ENCODE measurements at regions not wholly inside any gene's neighbourhood (a gene's known extent, or its start where the extent isn't known, plus 50 kb on each side); places are given as distances from the start of the nearest gene placed in this dataset.

GRCh38 chr10:55470840-55471239 is 669.8 kb upstream of the PCDH15 start:
- ATAC-seq (ENCODE audit: low FRiP score), result no peak
- DNase-seq (ENCODE audit: low spot score), result no peak
- TF ChIP-seq CTCF (IDR thresholded peaks at IDR 0.05), result no peak

DNA sequence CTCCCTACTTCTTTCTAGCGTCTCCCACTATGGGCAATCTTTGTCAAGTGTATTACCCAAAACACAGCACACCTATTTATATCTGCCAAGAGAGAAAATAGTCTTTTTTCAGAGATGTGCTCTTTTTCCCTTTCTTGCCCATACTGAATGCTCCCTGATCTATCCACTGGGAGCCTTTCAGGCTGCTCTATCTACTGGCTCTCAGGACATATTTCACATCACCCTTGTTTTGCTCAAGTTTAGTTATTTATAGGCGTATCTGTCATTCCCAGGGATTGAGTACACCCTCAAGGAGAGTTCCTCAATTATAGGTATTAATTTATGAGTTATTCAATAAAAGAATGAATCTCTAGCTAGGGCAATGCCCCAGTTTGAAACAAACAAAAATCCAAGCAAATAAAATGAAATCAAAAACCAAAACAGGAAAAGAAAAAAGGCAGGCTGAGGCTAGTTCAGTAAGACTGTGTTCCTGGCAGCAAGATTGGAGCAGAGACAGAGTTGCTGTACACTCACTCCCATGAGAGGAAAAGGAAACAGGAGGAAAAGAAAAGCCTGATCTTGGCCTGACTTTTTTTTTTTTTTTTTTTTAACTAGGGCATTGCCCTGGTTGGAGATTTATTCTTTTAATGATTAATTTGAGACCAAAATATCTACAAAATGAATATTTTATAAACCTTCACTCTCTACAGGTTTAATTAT is 665.9 kb upstream of the PCDH15 start:
- TF ChIP-seq CTCF (IDR thresholded peaks at IDR 0.05), result no peak
- no peak for DNase-seq (ENCODE audit: low spot score)
- ATAC-seq (ENCODE audit: low FRiP score), result no peak

DNA sequence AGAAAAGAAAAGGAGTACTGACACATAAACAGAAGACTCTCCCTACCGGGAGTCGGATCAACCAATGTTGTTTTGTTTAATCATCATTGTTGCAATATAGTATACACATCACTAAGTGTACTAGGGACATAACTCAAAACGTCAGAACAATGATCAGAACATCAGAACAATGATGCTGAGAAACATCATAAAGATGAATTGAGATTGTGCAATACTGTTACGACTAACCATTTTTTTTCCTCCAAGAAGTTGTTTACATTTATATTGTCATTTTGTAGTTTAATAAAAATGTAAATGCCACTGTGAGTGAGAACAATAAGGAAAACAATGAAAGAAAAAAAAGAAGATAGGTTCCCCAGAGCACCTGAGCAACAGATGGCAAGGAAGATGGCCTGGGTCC is 663.1 kb upstream of the PCDH15 start:
- no peak for DNase-seq (ENCODE audit: low spot score)
- no peak for TF ChIP-seq CTCF (IDR thresholded peaks at IDR 0.05)
- no peak for ATAC-seq (ENCODE audit: low FRiP score)

DNA sequence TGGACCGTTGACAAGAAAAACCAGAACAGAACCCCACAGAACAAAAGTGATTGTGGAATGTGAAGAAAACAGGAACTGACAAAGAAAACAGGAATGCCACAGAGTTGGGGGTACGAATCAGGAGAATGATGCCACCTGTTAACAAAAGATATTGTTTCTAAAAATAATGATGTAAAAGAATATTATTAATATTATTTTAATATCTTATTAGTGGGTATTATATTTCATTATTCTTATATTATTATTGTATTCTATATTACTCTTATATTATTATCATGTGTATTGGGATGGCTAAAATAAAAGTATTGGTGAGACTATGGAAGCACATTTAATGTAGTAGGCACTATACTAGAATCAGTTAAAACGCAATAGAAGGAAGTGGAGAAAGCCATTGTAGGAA is 659.0 kb upstream of the PCDH15 start:
- no peak for DNase-seq (ENCODE audit: low spot score)
- ATAC-seq (ENCODE audit: low FRiP score), result no peak
- TF ChIP-seq CTCF (IDR thresholded peaks at IDR 0.05), result no peak

GRCh38 chr10:55449981-55450380 is 649.0 kb upstream of the PCDH15 start:
- DNase-seq (ENCODE audit: low spot score) (no peak), ATAC-seq (ENCODE audit: low FRiP score) (no peak)
- no peak for TF ChIP-seq CTCF (IDR thresholded peaks at IDR 0.05)

- ATAC-seq (ENCODE audit: low FRiP score) (no peak), DNase-seq (ENCODE audit: low spot score) (no peak)
- no peak for TF ChIP-seq CTCF (IDR thresholded peaks at IDR 0.05)
These were observed 645.5 kb upstream of the PCDH15 start for GRCh38 chr10:55446441-55447002.

GRCh38 chr10:55441777-55442176 is 640.7 kb upstream of the PCDH15 start:
- ATAC-seq (ENCODE audit: low FRiP score) (no peak), DNase-seq (ENCODE audit: low spot score) (no peak)

More at GRCh38 chr10:55441777-55442176, 640.7 kb upstream of the PCDH15 start:
- no peak for TF ChIP-seq CTCF (IDR thresholded peaks at IDR 0.05)

All from omental fat pad (tissue), 3 donors.